Astrocyte (in vitro differentiated cells and primary cell): ENCODE measurements at regions not wholly inside any gene's neighbourhood (a gene's known extent, or its start where the extent isn't known, plus 50 kb on each side); places are given as distances from the start of the nearest gene placed in this dataset.

Experiments used
- EZH2 ChIP-seq: IDR thresholded peaks from 2 replicates; pipeline ENCODE4 v1.6.1; 2012; ENCODE audit warnings: mild to moderate bottlenecking, low read length, inconsistent platforms; ENCODE audit not compliant: insufficient read depth
- TF ChIP-seq, protein P1 (sequence below): IDR thresholded peaks from 2 replicates; pipeline ENCODE4 v1.5.1; 2011; ENCODE audit warnings: low read depth, mild to moderate bottlenecking, inconsistent platforms, low read length, moderate library complexity; ENCODE audit not compliant: insufficient read depth

DNA sequence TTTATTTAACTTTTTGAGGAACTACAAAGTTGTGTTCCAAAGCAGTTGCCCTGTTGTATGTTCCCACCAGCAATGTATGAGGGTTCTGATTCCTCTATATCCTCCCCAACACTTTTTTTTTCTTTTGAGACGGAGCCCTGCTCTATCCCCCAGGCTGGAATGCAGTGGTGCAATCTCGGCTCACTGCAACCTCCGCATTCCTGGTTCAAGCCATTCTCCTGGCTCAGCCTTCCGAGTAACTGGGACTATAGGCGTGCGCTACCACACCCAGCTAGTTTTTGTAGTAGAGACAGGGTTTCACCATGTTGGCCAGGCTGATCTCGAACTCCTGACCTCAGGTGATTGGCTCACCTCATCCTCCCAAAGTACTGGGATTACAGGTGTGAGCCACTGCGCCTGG is 60.4 kb upstream of the ENAH start:
- TF ChIP-seq, protein P1, sequence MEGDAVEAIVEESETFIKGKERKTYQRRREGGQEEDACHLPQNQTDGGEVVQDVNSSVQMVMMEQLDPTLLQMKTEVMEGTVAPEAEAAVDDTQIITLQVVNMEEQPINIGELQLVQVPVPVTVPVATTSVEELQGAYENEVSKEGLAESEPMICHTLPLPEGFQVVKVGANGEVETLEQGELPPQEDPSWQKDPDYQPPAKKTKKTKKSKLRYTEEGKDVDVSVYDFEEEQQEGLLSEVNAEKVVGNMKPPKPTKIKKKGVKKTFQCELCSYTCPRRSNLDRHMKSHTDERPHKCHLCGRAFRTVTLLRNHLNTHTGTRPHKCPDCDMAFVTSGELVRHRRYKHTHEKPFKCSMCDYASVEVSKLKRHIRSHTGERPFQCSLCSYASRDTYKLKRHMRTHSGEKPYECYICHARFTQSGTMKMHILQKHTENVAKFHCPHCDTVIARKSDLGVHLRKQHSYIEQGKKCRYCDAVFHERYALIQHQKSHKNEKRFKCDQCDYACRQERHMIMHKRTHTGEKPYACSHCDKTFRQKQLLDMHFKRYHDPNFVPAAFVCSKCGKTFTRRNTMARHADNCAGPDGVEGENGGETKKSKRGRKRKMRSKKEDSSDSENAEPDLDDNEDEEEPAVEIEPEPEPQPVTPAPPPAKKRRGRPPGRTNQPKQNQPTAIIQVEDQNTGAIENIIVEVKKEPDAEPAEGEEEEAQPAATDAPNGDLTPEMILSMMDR: no peak
- no peak for TF ChIP-seq EZH2
